Loucy (cell line): ENCODE measurements at regions not wholly inside any gene's neighbourhood (a gene's known extent, or its start where the extent isn't known, plus 50 kb on each side); places are given as distances from the start of the nearest gene placed in this dataset.
"Not testable (repeated sequence)": the region's sequence is repeated elsewhere in the genome, so short reads cannot be mapped to it uniquely, and the experiment has no call there.

Experiments used
- CTCF ChIP-seq: fragments of 200-600 bp; sonication (generic); conservative IDR thresholded peaks from 2 replicates; pipeline ENCODE4 v1.5.1; 2014; ENCODE audit warnings: mild to moderate bottlenecking, antibody characterized with exemption, low read length
- EZH2phosphoT487 ChIP-seq: fragments of 200-600 bp; IDR thresholded peaks from 2 replicates; pipeline ENCODE4 v1.6.1; 2018; ENCODE audit warnings: antibody characterized with exemption, mild to moderate bottlenecking, moderate library complexity, borderline replicate concordance

DNA sequence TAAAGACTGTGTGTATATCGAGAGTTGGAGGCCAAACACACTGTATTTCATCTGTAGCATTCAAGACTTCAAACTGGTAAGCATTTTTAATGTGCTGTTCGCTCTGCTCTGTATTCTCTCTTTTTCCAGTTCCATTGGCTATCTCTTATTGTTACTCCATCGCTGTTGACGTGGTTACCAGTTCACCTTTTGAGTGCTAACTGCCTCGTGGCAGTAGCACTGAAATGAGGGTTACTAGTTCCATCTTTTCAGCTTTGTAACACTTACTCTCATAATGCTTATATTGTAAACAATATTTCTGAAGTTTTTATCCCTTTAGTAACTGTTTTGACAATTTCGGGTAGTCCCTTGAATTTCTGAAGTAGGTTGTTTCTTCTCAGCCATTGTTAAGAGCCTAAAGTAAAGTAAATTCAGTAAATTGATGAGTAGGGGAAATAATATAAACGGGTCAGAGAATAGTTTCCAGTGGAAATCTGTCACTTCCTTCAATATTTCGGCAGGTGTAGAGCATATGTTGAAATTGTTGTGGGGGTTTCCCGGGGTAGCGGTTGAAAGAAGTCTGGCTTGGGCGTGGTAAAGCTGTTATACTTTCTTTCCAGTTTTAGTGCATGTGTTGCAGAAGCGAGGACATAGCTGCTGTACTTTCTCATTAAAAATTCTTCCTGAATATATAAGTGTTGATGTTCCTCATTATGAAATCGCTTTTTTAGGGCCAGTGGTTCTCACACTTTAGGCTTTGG is 175.7 kb upstream of the GOLGA6L22 start:
- not testable (repeated sequence) for TF ChIP-seq CTCF, EZH2phosphoT487
